CD14-positive monocyte (primary cell): ENCODE measurements at regions not wholly inside any gene's neighbourhood (a gene's known extent, or its start where the extent isn't known, plus 50 kb on each side); places are given as distances from the start of the nearest gene placed in this dataset.
"Not testable (repeated sequence)": the region's sequence is repeated elsewhere in the genome, so short reads cannot be mapped to it uniquely, and the experiment has no call there.

Experiments used
- DNase-seq, 3 donors: peaks; one replicate each; pipeline ENCODE4 v3.0.0-alpha.2; 2011 to 2022
- H2AFZ ChIP-seq: 2 replicates; pipeline ENCODE4 v1.6.0; 2012; ENCODE audit warnings: mild to moderate bottlenecking, low read depth, low read length, inconsistent platforms; ENCODE audit not compliant: insufficient read depth, poor library complexity, severe bottlenecking
- H3K27ac ChIP-seq, 2 donors: 1 replicate in 1 of 2; 2 replicates in 1 of 2; pipeline ENCODE4 v1.5.1; 2012 to 2013; ENCODE audit warnings: low read length in 2 of 2, control low read depth in 1 of 2, inconsistent platforms in 1 of 2, low read depth in 1 of 2, mild to moderate bottlenecking in 1 of 2
- H3K27me3 ChIP-seq, 2 donors: one replicate each; pipeline versions ENCODE4 v1.6.0 to v1.6.1; 2011 to 2013; ENCODE audit warnings: low read length in 2 of 2; ENCODE audit not compliant: control insufficient read depth in 2 of 2, insufficient read depth in 2 of 2
- H3K36me3 ChIP-seq, 2 donors: replicated peaks in 1 of 2; 1 replicate in 1 of 2; 2 replicates in 1 of 2; pipeline versions ENCODE4 v1.5.1 to v1.6.1; 2012 to 2013; ENCODE audit warnings: low read length in 2 of 2, control low read depth in 1 of 2, inconsistent platforms in 1 of 2, mild to moderate bottlenecking in 1 of 2; ENCODE audit not compliant: insufficient read depth in 2 of 2, control insufficient read depth in 1 of 2
- H3K4me1 ChIP-seq, 2 donors: 1 replicate in 1 of 2; 2 replicates in 1 of 2; pipeline versions ENCODE4 v1.5.1 to v1.6.1; 2012 to 2013; ENCODE audit warnings: low read length in 2 of 2, control low read depth in 1 of 2, inconsistent platforms in 1 of 2, mild to moderate bottlenecking in 1 of 2, moderate library complexity in 1 of 2; ENCODE audit not compliant: insufficient read depth in 2 of 2, control insufficient read depth in 1 of 2
- H3K4me2 ChIP-seq: replicated peaks from 2 replicates; pipeline ENCODE3; 2012; ENCODE audit warnings: low read length, moderate library complexity, mild to moderate bottlenecking; ENCODE audit not compliant: poor library complexity, severe bottlenecking; ENCODE audit errors: extremely low read depth
- H3K4me3 ChIP-seq, 3 experiments: fragments of 200-600 bp in 1 of 3; sonication (generic) in 1 of 3; replicated peaks in 1 of 3; 1 replicate in 2 of 3; 2 replicates in 1 of 3; pipeline ENCODE4 v1.5.1; 2011 to 2013; ENCODE audit warnings: low read length in 3 of 3, mild to moderate bottlenecking in 3 of 3, control low read depth in 2 of 3, low read depth in 2 of 3, inconsistent platforms in 1 of 3, moderate library complexity in 1 of 3
- H3K79me2 ChIP-seq: 2 replicates; pipeline ENCODE4 v1.6.0; 2012; ENCODE audit warnings: mild to moderate bottlenecking, control low read depth, inconsistent platforms, low read length, moderate library complexity; ENCODE audit not compliant: insufficient read depth
- H3K9ac ChIP-seq: 2 replicates; pipeline ENCODE4 v1.6.0; 2017; ENCODE audit warnings: low read length, mild to moderate bottlenecking; ENCODE audit not compliant: insufficient read depth, poor library complexity, severe bottlenecking
- H3K9me3 ChIP-seq, 2 donors: replicated peaks in 1 of 2; 1 replicate in 1 of 2; 2 replicates in 1 of 2; pipeline versions ENCODE4 v1.5.1 to v1.6.1; 2012 to 2013; ENCODE audit warnings: low read length in 2 of 2, control low read depth in 1 of 2; ENCODE audit not compliant: control insufficient read depth in 1 of 2, insufficient read depth in 1 of 2
- H4K20me1 ChIP-seq: 2 replicates; pipeline ENCODE4 v1.6.0; 2012; ENCODE audit warnings: mild to moderate bottlenecking, low read length, control low read depth, moderate library complexity; ENCODE audit not compliant: insufficient read depth
- H3K27ac Mint-ChIP-seq, 7 donors: one replicate each; pipeline ENCODE4 v1.8.0; 2020; ENCODE audit warnings: mild to moderate bottlenecking in 7 of 7, mixed read lengths in 7 of 7, moderate library complexity in 6 of 7, inconsistent platforms in 2 of 7
- H3K27me3 Mint-ChIP-seq, 3 donors: one replicate each; pipeline ENCODE4 v1.8.0; 2021 to 2022; ENCODE audit warnings: low read depth in 3 of 3, mild to moderate bottlenecking in 3 of 3, mixed read lengths in 3 of 3, moderate library complexity in 3 of 3, inconsistent platforms in 1 of 3
- H3K36me3 Mint-ChIP-seq, 2 donors: one replicate each; pipeline ENCODE4 v1.8.0; 2020; ENCODE audit warnings: mixed read lengths in 2 of 2, inconsistent platforms in 1 of 2, mild to moderate bottlenecking in 1 of 2
- H3K4me1 Mint-ChIP-seq: one replicate; pipeline ENCODE4 v1.8.0; 2020; ENCODE audit warnings: mild to moderate bottlenecking, mixed read lengths
- H3K4me3 Mint-ChIP-seq, 2 donors: one replicate each; pipeline ENCODE4 v1.8.0; 2020; ENCODE audit warnings: mild to moderate bottlenecking in 2 of 2, mixed read lengths in 2 of 2, moderate library complexity in 1 of 2
- H3K9me3 Mint-ChIP-seq, 7 donors: one replicate each; pipeline ENCODE4 v1.8.0; 2020 to 2022; ENCODE audit warnings: mixed read lengths in 7 of 7, mild to moderate bottlenecking in 6 of 7, moderate library complexity in 6 of 7, inconsistent platforms in 2 of 7
- WGBS: methylation state at CpG from one replicate; pipeline ENCODE4 v1.1.5; 2013; ENCODE audit warnings: missing lambda C conversion rate; ENCODE audit not compliant: insufficient coverage; 5-methylcytosine and 5-hydroxymethylcytosine counted together
- intact Hi-C, 2 donors: fragments of 100-400 bp; cut with micrococcal nuclease; formaldehyde crosslinking; loops; one replicate each; pipeline versions ENCODE4 v1.15.0 to v1.15.1; 2023
- TF ChIP-seq, protein P1 (sequence below): fragments of 200-600 bp; IDR thresholded peaks from one replicate; pipeline ENCODE4 v1.8.0; 2022; ENCODE audit warnings: antibody characterized with exemption, mild to moderate bottlenecking

GRCh38 chr2:82182270-82182669 is 1877.7 kb upstream of the LRRTM1 start:
- no peaks in the 10 kb centered on the region for H3K79me2 ChIP-seq
- no peaks in the 10 kb centered on the region for H3K9me3 ChIP-seq
- no peak overlapping the region for H3K4me3 ChIP-seq
- intact Hi-C loops, result no loop called here
- H3K27me3 ChIP-seq, result no peaks in the 10 kb centered on the region
- H3K4me1 Mint-ChIP-seq, result no peaks in the 10 kb centered on the region
- H3K4me2 ChIP-seq, result no peak overlapping the region
- no peaks in the 10 kb centered on the region for H4K20me1 ChIP-seq
- H3K4me1 ChIP-seq, result no peaks in the 10 kb centered on the region
- no peak overlapping the region for H3K27ac ChIP-seq
- no peaks in the 10 kb centered on the region for H3K36me3 Mint-ChIP-seq
- H3K4me3 Mint-ChIP-seq, result no peak overlapping the region
- no peak overlapping the region for H3K27ac Mint-ChIP-seq
- no peak for DNase-seq
- H2AFZ ChIP-seq, result no peak overlapping the region
- H3K9ac ChIP-seq, result no peak overlapping the region
- H3K9me3 Mint-ChIP-seq, result peaks cover 0 to 4% (median 0%) of the 10 kb centered on the region in 7 donors
- no peaks in the 10 kb centered on the region for H3K27me3 Mint-ChIP-seq
- TF ChIP-seq, protein P1, sequence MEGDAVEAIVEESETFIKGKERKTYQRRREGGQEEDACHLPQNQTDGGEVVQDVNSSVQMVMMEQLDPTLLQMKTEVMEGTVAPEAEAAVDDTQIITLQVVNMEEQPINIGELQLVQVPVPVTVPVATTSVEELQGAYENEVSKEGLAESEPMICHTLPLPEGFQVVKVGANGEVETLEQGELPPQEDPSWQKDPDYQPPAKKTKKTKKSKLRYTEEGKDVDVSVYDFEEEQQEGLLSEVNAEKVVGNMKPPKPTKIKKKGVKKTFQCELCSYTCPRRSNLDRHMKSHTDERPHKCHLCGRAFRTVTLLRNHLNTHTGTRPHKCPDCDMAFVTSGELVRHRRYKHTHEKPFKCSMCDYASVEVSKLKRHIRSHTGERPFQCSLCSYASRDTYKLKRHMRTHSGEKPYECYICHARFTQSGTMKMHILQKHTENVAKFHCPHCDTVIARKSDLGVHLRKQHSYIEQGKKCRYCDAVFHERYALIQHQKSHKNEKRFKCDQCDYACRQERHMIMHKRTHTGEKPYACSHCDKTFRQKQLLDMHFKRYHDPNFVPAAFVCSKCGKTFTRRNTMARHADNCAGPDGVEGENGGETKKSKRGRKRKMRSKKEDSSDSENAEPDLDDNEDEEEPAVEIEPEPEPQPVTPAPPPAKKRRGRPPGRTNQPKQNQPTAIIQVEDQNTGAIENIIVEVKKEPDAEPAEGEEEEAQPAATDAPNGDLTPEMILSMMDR, result no peak
- H3K36me3 ChIP-seq, result no peaks in the 10 kb centered on the region

DNA sequence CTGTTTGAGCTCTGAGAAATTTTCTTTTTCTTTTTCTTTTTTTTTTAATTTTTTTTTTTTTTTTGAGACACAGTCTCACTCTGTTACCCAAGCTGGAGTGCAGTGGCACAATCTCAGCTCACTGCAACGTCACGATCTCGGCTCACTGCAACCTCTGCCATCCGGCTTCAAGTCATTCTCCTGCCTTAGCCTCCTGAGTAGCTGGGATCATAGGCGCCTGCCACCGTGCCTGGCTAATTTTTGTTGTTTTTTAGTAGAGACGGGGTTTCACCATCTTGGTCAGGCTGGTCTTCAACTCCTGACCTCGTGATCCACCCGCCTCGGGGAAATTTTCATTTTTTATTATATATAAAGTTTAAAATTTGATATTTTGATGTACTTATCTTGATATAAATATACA is 1870.7 kb upstream of the LRRTM1 start:
- no CpG with 5 or more reads among the region's 10 CpGs for WGBS
- H3K9ac ChIP-seq, result not testable (repeated sequence)

More for the DNA sequence above, 1870.7 kb upstream of the LRRTM1 start:
- H3K4me1 Mint-ChIP-seq, H3K79me2 ChIP-seq, H3K36me3 Mint-ChIP-seq, H3K9me3 ChIP-seq, H3K4me1 ChIP-seq, H4K20me1 ChIP-seq, H3K27me3 Mint-ChIP-seq, DNase-seq, H2AFZ ChIP-seq, H3K4me2 ChIP-seq, H3K27ac ChIP-seq, H3K27ac Mint-ChIP-seq, H3K27me3 ChIP-seq, H3K36me3 ChIP-seq, intact Hi-C loops, H3K9me3 Mint-ChIP-seq, H3K4me3 ChIP-seq, H3K4me3 Mint-ChIP-seq: not testable (repeated sequence)
